Activated CD4-positive, alpha-beta T cell treated with anti-CD3 and anti-CD28 coated beads, Interleukin-2, Interleukin-4, amounts not matched to agents 100 ng/mL and 50 ng/mL, durations not matched to agents 16 hours and 8 hours (primary cell): ENCODE measurements at regions not wholly inside any gene's neighbourhood (a gene's known extent, or its start where the extent isn't known, plus 50 kb on each side); places are given as distances from the start of the nearest gene placed in this dataset.
"Not testable (repeated sequence)": the region's sequence is repeated elsewhere in the genome, so short reads cannot be mapped to it uniquely, and the experiment has no call there.

ENCODE experiments used
- DNase-seq: peaks from one replicate; pipeline ENCODE4 v3.0.0-alpha.2; 2020; ENCODE audit warnings: low spot score

DNA sequence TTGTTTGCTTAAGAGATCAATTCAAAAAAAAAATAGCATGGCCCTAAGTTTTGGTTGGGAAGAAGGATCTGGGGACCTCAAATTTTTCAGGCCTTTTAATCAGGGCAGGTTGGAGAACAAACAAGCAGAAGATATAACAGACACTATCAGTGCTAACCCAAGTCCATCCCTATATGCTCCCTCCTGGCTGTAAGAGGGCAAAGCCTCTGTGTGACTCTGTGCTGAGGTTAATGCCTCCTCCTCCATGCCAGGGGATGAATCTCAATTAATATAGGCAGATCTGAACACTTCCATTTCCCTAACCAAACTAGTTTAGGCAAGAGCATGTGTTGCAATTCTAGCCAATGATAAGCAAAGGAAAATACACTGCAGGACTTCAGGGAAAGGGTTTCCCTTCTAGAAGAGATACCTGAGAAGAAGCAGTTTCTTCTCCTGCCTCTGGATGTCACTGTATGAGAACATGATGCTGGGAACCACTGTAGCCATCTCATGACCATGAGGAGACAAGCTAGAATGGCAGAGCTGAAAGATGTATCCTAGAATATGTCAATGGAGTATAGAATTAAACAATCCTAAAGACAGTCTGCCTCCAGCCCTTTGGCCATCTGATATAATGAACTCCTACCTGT, 76.0 kb downstream of the CHD9NB start:
- no peak for DNase-seq

DNA sequence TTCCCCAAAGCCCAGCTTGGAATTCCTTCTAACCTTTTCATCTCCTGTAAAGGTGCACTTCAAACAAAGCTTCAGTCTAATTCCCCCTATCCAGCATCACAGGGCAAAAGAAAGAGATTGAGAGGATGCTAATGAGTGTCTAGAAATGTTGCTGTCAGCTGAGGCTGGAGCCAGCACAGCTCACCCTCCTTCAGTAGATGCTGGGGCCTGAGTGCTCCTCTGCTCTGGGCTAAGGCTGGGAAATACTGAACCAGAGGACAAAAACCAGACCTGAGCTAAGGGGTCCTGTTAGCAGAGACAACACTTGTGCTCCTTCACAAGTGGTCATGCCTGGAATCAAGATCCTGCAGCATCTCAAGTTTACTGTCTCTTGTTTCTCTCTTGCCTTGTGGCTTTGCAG, 85.0 kb downstream of the CHD9NB start:
- no peak for DNase-seq

DNA sequence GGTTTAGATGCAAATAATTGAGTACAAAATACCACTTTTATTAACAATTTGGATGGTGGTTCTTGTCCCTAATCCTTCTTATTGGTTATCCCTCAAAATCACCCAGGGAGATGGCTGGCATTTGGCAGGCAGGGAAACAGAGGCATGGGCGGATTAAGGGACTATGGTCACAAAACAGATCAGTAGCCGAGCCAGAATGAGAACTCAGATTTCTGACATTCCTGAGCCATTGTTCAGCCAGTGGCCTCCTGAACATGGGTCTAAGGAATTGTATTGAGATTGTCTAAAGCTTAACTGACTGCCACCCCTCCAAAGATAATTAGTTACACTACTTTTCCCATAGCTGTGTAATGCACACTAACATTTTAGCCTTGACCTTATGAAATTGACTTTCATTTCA, 88.4 kb downstream of the CHD9NB start:
- no peak for DNase-seq

DNA sequence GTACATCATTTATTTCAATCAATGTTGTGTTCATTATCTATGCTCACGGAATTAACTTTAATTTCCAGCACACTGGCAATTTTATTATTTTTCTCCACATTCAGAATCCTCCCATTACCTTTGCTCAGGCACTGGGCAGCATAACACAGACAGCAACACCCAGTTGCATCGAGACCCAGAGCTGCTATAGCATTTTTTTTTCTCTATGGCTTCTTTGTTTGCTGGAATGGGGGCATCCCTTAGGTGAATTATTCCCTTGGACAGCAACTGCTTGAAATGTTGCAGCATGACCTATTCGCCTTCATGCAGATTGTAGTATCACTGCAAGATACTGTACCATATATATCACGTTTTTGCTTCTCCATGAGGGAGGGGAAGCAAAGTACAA, 88.8 kb downstream of the CHD9NB start:
- no peak for DNase-seq

DNA sequence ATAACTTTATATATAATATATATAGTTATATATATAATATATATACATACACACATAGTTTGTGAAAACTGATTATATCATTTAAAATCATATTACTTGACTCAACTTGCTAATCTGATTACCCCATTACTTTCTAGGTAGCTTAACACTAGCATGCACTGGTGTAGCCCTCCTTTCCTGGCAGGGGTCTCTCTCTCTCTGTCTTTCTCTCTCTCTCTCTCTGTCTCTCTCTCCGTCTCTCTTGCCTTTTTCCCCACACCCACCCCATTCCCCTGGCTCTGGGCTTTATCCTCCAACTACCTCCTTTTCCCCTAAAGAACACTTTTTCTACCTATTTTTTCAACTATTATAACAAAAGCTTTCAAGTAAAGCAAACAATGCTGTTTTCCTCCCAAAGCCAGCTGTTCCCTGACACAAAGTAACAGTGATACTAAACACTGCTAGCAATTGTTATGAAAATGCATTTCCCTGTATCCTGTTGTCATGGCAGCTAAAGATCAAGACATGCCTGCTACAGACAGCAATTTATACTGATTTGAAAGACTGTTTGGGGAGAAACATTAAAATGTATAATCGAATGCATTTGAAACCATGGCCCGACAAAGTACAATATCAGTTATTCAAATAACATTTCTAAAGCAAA, 89.4 kb downstream of the CHD9NB start:
- no peak for DNase-seq

DNA sequence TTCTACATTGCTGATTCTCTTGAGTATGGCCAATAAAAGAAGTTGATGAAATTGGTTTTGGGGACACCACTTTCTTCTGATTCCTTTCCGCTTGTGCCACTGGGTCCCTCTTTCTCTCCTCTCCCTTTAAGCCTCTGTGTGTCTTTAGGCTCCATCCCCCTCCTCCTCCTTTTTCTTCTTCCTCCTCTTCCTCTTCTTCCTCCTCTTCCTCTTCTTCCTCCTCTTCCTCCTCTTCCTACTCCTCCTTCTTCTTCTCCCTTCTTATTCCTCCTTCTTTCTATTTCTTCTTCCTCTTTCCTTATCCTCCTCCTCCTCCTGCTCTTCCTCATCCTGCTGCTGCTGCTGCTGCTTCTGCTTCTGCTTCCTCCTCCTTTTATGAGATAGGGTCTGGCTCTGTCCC, 93.7 kb downstream of the CHD9NB start:
- no peak for DNase-seq

DNA sequence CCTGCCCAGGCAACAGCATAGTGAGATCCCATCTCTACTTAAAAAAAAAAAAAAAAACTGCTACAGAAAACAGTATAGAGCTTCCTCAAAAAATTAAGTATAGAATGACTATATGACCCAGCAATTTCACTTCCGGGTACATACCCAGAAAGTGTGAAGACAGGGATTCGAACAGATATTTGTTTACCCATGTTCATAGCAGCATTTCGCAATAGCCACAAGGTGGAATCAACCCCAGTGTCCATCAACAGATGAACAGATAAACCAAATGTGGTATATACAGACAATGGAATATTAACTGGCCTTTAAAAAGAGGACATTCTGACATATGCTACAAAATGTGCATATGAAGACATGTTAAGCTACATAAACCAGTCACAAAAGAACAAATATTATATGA, 95.5 kb downstream of the CHD9NB start:
- no peak for DNase-seq

DNA sequence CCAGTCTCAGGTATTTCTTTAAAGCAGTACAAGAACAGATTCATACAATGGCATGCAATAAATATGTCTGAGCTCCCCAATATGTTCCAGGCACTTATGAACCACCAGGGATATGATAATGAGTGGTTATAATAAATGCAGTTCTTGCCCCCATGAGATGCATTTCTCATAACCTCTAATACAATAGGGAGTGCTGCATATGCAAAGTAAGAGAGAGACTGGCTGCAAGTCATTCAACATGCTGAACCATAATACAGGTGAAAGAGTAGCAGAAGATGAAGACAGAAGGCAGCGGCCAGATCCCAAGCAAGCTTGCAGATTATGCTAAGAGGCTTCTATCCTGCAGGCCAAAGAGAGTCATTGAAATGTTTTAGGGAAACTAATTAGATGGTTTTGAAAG, 96.7 kb downstream of the CHD9NB start:
- DNase-seq: no peak

DNA sequence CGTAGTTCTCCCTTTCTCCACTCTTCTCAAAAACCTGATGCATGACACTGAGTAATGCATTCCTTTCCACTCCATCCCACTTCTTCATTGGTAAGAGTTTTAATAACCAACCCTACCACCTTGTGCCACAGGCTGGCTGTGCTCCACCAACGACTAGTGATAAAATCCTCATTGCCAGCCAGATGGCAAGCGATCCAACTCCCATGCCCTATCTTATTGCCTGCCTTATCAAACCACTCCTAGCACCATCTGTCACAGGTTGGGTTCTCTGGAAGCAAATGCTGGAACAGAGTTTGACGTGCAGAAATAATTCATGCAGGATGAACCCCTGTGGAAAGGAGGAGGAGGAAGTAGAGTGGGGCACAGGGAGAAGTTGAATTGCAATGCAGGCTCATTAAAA, 99.5 kb downstream of the CHD9NB start:
- no peak for DNase-seq

DNA sequence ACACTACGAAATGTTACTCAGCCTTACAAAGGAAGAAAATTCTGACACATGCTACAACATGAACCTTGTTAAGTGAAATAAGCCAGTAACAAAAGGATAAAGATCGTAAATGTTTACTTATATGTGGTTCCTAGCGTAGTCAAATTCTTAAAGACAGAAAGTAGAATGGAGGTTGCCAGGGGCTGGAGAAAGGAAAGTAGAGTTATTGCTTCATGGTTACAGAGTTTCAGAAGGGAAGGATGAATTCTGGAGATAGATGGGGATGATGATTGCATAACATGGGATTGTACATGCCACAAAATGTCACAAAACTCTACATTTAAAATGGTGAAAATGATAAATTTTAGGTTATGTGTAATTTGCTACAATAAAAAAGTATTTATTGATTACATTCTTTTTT, 103.8 kb downstream of the CHD9NB start:
- no peak for DNase-seq

DNA sequence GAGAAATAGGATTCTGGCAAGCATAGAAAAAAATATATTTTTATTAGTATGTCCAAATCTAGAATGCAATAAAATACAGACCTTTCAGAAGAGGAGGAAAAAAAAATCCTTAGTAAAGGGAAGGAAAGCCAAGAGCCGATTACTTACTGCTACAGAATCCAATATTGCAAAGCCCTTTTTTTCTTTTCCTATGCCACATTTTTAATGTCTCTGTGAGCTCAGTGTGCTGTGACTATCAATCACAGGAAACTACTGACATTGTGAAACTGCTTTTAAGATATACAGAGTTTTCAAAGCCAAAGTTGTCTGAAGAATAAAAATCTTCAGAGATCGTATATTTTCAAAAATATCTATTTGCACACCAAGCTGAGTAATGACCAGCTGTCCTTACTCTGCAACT, 120.4 kb downstream of the CHD9NB start:
- DNase-seq: no peak

DNA sequence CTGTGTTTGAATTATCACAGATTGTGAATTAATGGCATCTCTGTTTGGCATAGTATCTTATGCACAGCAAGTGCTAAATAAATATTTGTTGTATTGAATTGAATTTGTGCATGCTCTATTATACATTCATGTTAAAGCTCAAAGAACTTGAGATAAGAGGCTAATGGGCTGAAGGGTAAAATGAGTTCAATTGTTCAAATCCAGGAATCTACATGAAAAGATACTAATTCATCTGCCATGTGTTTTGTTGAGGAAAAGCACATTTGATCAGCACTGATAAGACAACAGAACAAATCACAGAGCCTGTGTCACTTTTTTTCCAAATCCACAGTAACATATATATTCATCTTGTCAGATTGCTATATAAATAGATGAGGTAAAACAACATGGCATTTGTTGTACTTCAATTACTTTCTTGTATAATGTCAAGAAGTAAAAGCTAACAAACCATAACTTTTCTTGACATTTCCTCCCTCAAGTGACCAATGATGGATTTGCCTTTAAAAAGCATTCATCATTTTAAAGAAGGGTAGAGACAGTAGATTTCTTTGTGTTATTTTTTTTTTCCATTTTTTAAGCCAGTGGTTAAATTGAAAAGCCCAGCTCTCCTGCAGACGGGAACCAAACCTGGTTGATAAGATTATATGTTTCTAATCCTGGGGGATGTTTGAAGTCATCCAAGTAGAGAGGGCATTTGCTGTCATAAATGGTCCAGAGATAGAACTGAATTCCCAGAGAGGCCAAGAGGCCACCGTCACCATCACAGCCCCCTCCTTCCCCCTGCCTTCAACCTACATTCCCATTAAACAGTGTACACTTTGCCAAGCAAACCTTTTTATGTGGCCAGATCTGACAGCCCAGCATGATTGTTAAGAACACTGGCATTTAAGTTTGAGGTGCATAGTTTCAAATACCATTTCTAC, 123.0 kb downstream of the CHD9NB start:
- DNase-seq: no peak

DNA sequence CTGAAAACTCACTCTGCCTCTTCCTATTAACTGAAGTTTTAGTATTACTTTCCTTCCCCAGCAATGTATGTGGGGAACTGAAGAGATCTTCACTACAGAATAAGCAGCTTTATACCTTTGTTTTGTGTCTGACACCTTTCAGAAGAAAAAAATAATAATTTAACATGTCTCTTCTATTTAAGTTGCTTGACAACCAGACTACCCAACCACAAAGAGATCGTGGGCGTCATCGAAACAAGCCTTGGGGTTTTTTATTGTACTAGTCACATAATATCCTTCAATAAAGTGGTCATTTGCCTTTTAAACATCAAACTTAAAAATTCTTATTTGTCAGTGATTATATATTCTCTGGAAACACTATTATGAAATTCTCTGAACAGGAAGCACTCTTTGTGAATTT, 123.7 kb downstream of the CHD9NB start:
- no peak for DNase-seq

DNA sequence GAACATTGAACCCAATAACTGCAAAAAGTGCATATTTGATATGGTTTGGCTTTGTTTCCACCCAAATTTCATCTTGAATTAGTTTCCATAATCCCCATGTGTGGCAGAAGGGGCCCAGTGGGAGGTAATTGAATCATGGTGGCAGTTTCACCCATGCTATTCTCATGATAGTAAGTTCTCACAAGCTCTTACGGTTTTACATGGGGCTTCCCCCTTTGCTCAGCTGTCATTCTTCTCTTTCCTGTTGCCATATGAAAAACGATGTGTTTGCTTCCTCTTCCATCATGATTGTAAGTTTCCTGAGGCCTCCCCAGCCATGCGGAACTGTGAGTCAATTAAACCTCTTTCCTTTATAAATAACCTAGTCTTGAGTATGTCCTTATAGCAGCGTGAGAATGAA, 127.6 kb downstream of the CHD9NB start:
- DNase-seq: no peak

DNA sequence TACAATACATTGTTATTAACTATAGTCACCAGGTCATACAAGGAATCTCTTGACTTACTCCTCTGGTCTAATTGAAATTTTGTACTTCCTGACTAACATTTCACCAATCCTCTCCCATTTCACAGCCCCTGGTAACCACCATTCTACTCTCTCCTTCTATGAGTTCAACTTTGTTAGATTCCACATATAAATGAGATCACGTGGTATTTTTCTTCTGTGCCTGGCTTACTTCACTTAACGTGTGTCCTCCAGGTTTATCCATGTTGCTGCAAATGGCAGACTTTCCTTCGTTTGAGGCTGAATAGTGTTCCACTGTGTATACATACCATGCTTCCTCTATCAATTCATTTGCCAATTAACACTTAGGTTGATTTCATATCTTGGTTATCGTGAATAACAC, 128.5 kb downstream of the CHD9NB start:
- no peak for DNase-seq

DNA sequence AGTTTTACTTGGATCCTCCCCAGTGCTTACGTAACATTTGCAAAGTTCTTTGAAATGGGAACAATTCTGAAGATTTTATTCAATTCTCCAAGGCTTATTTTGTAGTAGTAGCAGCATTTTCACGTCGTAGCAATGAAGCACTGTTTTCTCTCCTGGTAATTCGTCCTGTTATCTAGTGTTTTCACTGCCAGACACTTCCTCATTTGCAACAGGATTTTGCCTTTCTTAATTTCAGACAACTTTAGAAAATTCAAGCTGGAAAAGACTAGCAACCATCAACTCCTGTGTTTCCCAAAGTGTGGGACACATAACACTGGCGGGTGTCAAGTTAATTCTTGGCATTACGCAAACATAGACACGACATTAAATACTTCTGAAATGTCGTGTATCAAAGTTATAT, 131.6 kb downstream of the CHD9NB start:
- DNase-seq: no peak

DNA sequence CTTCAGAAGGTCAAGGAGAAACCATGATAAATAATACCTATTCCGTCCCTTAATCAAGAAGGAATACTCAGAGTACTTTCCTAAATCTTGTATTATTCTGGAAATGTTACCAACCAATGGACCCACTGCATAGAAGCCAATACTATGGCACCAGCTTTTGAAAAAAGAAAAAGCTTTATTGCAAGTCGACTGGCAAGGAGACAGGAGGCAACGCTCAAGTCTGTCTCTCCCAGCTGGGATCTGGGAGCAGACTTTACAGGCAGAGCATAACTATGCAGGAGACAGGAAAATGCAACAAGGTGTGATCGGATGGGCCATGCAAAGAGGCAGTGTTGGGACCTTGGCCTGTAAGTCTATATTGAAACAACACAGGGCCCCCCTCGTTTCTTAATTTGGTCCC, 132.4 kb downstream of the CHD9NB start:
- no peak for DNase-seq

DNA sequence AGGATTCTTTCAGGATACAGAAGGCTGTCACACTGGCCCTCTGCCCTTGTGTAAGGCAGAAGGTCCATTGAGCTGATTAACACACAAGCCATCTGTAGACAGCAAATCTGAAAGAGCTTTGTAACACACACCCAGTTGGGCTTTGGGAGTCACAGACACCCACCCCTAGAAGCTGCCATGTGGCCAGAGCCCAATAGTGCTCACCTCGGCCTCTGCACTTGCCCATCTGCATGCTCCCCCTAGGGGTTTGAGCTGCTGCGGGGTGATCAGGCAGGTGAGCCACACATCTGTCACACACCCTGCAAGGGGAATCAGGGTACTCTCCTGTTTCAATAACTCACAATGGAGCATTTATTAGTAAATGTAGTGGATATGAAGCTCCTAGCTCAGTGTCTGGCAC, 138.3 kb downstream of the CHD9NB start:
- no peak for DNase-seq

DNA sequence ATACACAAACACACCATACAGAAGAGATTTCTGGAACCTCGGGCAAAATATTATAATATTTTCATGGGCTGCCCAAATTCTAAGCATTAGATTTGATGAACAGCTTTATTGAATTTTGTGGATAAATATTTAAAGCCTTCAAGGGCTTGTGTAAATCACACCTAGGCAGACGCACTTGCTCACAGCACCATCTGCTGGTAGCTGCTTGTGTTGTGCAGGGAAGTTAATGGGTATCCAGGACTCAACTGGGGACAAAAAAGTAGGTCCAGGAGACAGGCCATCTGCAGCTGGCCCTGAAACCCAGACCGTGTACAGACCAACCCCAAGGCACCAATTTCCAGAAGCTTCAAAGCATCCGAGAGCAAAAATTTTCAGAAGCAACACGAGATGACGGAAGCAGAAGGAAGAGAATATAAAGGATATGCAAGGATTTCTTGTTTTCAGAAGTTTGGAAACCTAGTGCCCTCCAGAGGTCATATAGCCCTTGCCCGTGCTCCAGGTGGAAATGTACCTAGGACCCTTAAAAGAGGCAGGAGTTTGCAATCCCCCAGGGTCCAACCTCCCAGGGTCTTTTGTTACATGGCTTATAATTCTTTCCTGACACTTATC, 140.0 kb downstream of the CHD9NB start:
- peak; percentile 40 for DNase-seq

DNA sequence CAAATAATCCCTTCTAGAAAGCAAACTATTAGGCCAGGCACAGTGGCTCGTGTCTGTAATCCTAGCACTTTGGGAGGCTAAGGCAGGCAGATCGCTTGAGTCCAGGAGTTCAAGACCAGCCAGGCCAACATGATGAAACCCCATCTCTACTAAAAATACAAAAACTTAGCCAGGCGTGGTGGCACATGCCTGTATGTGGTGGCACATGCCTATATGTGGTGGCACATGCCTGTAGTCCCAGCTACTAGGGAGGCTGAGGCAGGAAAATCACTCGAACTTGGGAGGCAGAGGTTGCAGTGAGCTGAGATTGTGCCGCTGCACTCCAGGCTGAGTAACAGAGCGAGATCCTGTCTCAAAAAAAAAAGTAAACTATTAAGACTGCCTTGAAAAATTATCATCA, 144.6 kb downstream of the CHD9NB start:
- DNase-seq: not testable (repeated sequence)

DNA sequence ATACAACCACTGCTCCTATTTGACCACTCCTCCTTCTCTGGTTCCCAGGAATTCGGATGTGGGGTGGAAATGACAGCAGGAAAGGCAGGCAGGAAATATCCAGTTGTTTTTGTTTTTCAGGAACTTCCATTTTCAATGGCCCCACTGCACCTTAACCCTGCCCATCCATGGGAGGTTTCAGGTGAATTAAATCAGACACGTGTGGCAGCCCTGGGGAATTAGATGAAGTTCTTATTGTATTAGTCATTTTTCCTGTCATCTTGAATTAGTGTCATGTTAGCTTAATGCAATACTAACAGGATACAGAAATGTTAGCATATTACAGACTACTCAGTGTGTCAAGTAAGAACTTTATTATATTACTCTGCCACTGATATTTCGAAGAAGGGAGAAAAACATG, 146.4 kb downstream of the CHD9NB start:
- no peak for DNase-seq

DNA sequence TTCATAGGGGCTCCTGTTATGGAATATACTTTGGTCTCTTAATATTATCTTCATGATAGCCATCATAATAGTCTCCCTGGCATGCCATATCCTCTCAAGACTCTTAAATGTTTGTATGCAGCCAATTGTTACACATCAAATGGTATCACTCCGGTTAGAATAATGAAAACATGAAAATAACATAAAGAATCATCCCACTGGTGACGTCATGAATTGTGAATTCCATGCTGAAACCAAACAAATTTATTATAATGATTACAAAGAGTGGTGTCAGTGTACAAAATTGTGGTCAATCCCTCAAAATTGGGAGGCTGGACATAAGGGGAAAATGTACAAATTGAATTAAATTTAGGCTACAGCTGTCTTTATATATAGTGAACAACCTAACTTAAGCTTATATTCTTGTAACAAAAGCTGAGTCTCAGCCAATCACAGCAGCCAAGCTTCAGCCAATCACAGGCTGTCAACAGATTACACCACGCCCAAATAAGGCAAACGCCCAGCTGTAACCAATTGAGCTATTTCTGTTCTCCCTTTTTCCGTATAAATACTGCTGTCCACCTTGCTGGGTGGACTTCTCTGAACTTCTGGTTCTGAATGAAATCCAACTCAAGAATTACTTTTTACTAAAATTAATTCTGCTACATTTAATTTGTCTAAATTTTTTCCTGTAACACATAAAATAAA, 156.1 kb downstream of the CHD9NB start:
- no peak for DNase-seq
